ENCODE measurements at regions not wholly inside any gene's neighbourhood (a gene's known extent, or its start where the extent isn't known, plus 50 kb on each side); places are given as distances from the start of the nearest gene placed in this dataset.

- no peaks in the 10 kb centered on the region for H3K27me3 Mint-ChIP-seq (ENCODE audit: low read depth, unreplicated experiment)
Measured at GRCh38 chr2:38148501-38148900, 72.5 kb upstream of the CYP1B1 start.

GRCh38 chr2:38147333-38148121 is 71.6 kb upstream of the CYP1B1 start:
- Histone ChIP-seq H4K20me1 (ENCODE audit: insufficient read depth, low read length) (no peaks in the 10 kb centered on the region), H2AFZ (ENCODE audit: low read depth, low read length) (peak overlapping the region; percentile 22), H3K79me2 (ENCODE audit: insufficient read depth, low read length) (no peaks in the 10 kb centered on the region), H3K27ac (ENCODE audit: low read depth, low read length) (peak overlapping the region; percentile 99), H3K36me3 (ENCODE audit: insufficient read depth, low read length) (no peaks in the 10 kb centered on the region), H3K27me3 (ENCODE audit: insufficient read depth, low read length) (no peaks in the 10 kb centered on the region), H3K9me3 (ENCODE audit: insufficient read depth, low read depth, low read length) (no peaks in the 10 kb centered on the region), H3K4me2 (ENCODE audit: low read length) (peak overlapping the region; percentile 89), H3K4me1 (ENCODE audit: insufficient read depth, low read length) (peaks cover 31% of the 10 kb centered on the region), H3K9ac (ENCODE audit: low read length) (peak overlapping the region; percentile 86), H3K4me3 (ENCODE audit: insufficient read depth, low read depth, low read length) (peak overlapping the region; percentile 5)
- DNase-seq (ENCODE audit: low read depth) (peak; percentile 86), FAIRE-seq (no peak)
- Mint-ChIP-seq H3K27me3 (ENCODE audit: low read depth, unreplicated experiment) (no peaks in the 10 kb centered on the region), H3K4me3 (ENCODE audit: unreplicated experiment) (no peak overlapping the region), H3K27ac (ENCODE audit: unreplicated experiment) (peak overlapping the region; percentile 98), H3K9me3 (ENCODE audit: unreplicated experiment) (no peaks in the 10 kb centered on the region), H3K4me1 (ENCODE audit: low read depth, unreplicated experiment) (peaks cover 11% of the 10 kb centered on the region), H3K36me3 (ENCODE audit: low read depth, unreplicated experiment) (no peaks in the 10 kb centered on the region)
- no peak for TF ChIP-seq EZH2 (IDR thresholded peaks at IDR 0.05; ENCODE audit: insufficient read depth, low read length)
- TF ChIP-seq, protein P1, sequence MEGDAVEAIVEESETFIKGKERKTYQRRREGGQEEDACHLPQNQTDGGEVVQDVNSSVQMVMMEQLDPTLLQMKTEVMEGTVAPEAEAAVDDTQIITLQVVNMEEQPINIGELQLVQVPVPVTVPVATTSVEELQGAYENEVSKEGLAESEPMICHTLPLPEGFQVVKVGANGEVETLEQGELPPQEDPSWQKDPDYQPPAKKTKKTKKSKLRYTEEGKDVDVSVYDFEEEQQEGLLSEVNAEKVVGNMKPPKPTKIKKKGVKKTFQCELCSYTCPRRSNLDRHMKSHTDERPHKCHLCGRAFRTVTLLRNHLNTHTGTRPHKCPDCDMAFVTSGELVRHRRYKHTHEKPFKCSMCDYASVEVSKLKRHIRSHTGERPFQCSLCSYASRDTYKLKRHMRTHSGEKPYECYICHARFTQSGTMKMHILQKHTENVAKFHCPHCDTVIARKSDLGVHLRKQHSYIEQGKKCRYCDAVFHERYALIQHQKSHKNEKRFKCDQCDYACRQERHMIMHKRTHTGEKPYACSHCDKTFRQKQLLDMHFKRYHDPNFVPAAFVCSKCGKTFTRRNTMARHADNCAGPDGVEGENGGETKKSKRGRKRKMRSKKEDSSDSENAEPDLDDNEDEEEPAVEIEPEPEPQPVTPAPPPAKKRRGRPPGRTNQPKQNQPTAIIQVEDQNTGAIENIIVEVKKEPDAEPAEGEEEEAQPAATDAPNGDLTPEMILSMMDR (IDR thresholded peaks at IDR 0.05; ENCODE audit: insufficient read depth, low read depth, low read length) = no peak

More at GRCh38 chr2:38148501-38148900, 72.5 kb upstream of the CYP1B1 start:
- Histone ChIP-seq H3K79me2 (ENCODE audit: insufficient read depth, low read length) (no peaks in the 10 kb centered on the region), H3K27me3 (ENCODE audit: insufficient read depth, low read length) (no peaks in the 10 kb centered on the region), H3K27ac (ENCODE audit: low read depth, low read length) (no peak overlapping the region), H2AFZ (ENCODE audit: low read depth, low read length) (no peak overlapping the region), H3K4me1 (ENCODE audit: insufficient read depth, low read length) (peaks cover 31% of the 10 kb centered on the region), H3K36me3 (ENCODE audit: insufficient read depth, low read length) (no peaks in the 10 kb centered on the region), H3K4me2 (ENCODE audit: low read length) (no peak overlapping the region), H4K20me1 (ENCODE audit: insufficient read depth, low read length) (no peaks in the 10 kb centered on the region), H3K9me3 (ENCODE audit: insufficient read depth, low read depth, low read length) (no peaks in the 10 kb centered on the region), H3K9ac (ENCODE audit: low read length) (no peak overlapping the region), H3K4me3 (ENCODE audit: insufficient read depth, low read depth, low read length) (no peak overlapping the region)
- H3K27ac Mint-ChIP-seq (ENCODE audit: unreplicated experiment) = peak overlapping the region; percentile 66
- FAIRE-seq (no peak), DNase-seq (ENCODE audit: low read depth) (no peak)
- H3K4me3 Mint-ChIP-seq (ENCODE audit: unreplicated experiment) = no peak overlapping the region
- TF ChIP-seq, protein P1 (IDR thresholded peaks at IDR 0.05; ENCODE audit: insufficient read depth, low read depth, low read length) = no peak
- TF ChIP-seq EZH2 (IDR thresholded peaks at IDR 0.05; ENCODE audit: insufficient read depth, low read length) = no peak
- H3K36me3 Mint-ChIP-seq (ENCODE audit: low read depth, unreplicated experiment) = no peaks in the 10 kb centered on the region
- H3K9me3 Mint-ChIP-seq (ENCODE audit: unreplicated experiment) = peaks cover 2% of the 10 kb centered on the region
- H3K4me1 Mint-ChIP-seq (ENCODE audit: low read depth, unreplicated experiment) = peaks cover 12% of the 10 kb centered on the region

DNA sequence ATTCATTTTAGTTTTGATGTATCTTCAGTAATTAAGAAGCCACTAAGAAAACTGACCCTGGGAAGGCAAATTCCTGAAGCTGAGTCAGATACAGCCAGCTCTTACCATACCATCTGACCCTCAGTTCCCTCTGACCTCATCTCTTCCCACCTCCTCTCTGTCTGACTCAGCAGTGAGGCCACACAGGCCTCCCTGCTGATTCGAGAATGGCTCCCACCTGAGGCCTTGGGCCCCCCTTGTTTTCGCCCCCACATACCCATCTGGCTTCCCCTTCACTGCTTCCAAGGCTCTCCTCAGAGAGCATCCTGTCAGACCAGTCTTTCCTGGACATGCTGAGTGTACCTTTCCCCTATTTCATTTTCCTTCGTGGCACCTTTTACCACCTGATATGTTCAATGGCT is 71.0 kb upstream of the CYP1B1 start:
- peak overlapping the region; percentile 86 for H3K9ac ChIP-seq (ENCODE audit: low read length)
- peak overlapping the region; percentile 35 for H2AFZ ChIP-seq (ENCODE audit: low read depth, low read length)

More for the DNA sequence above, 71.0 kb upstream of the CYP1B1 start:
- no peaks in the 10 kb centered on the region for H3K9me3 Mint-ChIP-seq (ENCODE audit: unreplicated experiment)
- Histone ChIP-seq H3K4me2 (ENCODE audit: low read length) (peak overlapping the region; percentile 89), H3K4me1 (ENCODE audit: insufficient read depth, low read length) (peaks cover 31% of the 10 kb centered on the region), H3K79me2 (ENCODE audit: insufficient read depth, low read length) (no peaks in the 10 kb centered on the region), H3K9me3 (ENCODE audit: insufficient read depth, low read depth, low read length) (no peaks in the 10 kb centered on the region), H3K36me3 (ENCODE audit: insufficient read depth, low read length) (no peaks in the 10 kb centered on the region), H3K4me3 (ENCODE audit: insufficient read depth, low read depth, low read length) (peak overlapping the region; percentile 54), H3K27me3 (ENCODE audit: insufficient read depth, low read length) (no peaks in the 10 kb centered on the region), H3K27ac (ENCODE audit: low read depth, low read length) (peak overlapping the region; percentile 99), H4K20me1 (ENCODE audit: insufficient read depth, low read length) (no peaks in the 10 kb centered on the region)
- no peak overlapping the region for H3K4me3 Mint-ChIP-seq (ENCODE audit: unreplicated experiment)
- peak overlapping the region; percentile 98 for H3K27ac Mint-ChIP-seq (ENCODE audit: unreplicated experiment)
- no peaks in the 10 kb centered on the region for H3K27me3 Mint-ChIP-seq (ENCODE audit: low read depth, unreplicated experiment)
- peaks cover 11% of the 10 kb centered on the region for H3K4me1 Mint-ChIP-seq (ENCODE audit: low read depth, unreplicated experiment)
- FAIRE-seq = peak; percentile 80
- DNase-seq (ENCODE audit: low read depth) = peak; percentile 99
- TF ChIP-seq EZH2 (IDR thresholded peaks at IDR 0.05; ENCODE audit: insufficient read depth, low read length) = no peak
- TF ChIP-seq, protein P1 (IDR thresholded peaks at IDR 0.05; ENCODE audit: insufficient read depth, low read depth, low read length) = no peak
- no peaks in the 10 kb centered on the region for H3K36me3 Mint-ChIP-seq (ENCODE audit: low read depth, unreplicated experiment)
